Activated CD8-positive, alpha-beta memory T cell treated with anti-CD3 and anti-CD28 coated beads, Interleukin-2, amount 50 U/mL, for 48 hours (primary cell): ENCODE measurements at regions not wholly inside any gene's neighbourhood (a gene's known extent, or its start where the extent isn't known, plus 50 kb on each side); places are given as distances from the start of the nearest gene placed in this dataset.

Experiments used
- DNase-seq: peaks from one replicate; pipeline ENCODE4 v3.0.0-alpha.2; 2020

- no peak for DNase-seq
Observed at GRCh38 chr12:58378028-58378427, 436.7 kb downstream of the ATP23 start.

- DNase-seq = no peak
Observed at GRCh38 chr12:58381546-58381945, 440.2 kb downstream of the ATP23 start.

GRCh38 chr12:58384196-58384595 lies 442.8 kb downstream of the ATP23 start:
- DNase-seq = no peak

- DNase-seq = no peak
Observed at GRCh38 chr12:58386136-58386535, 444.8 kb downstream of the ATP23 start.

GRCh38 chr12:58387199-58387598 lies 445.8 kb downstream of the ATP23 start:
- no peak for DNase-seq

- no peak for DNase-seq
Observed at GRCh38 chr12:58388261-58388660, 446.9 kb downstream of the ATP23 start.

GRCh38 chr12:58393152-58393551 lies 451.8 kb downstream of the ATP23 start:
- no peak for DNase-seq

- DNase-seq = no peak
Observed at GRCh38 chr12:58395056-58395455, 453.7 kb downstream of the ATP23 start.

GRCh38 chr12:58395470-58395869 lies 454.1 kb downstream of the ATP23 start:
- no peak for DNase-seq

GRCh38 chr12:58396239-58396638 lies 454.9 kb downstream of the ATP23 start:
- no peak for DNase-seq

GRCh38 chr12:58405363-58405762 lies 464.0 kb downstream of the ATP23 start:
- DNase-seq = no peak

- no peak for DNase-seq
Observed at GRCh38 chr12:58408516-58408915, 467.1 kb downstream of the ATP23 start.

GRCh38 chr12:58412461-58413060 lies 471.2 kb downstream of the ATP23 start:
- DNase-seq = no peak

- DNase-seq = no peak
Observed at GRCh38 chr12:58413794-58414193, 472.4 kb downstream of the ATP23 start.

- DNase-seq = no peak
Observed at GRCh38 chr12:58414398-58414871, 473.1 kb downstream of the ATP23 start.

- DNase-seq = no peak
Observed at GRCh38 chr12:58415716-58416115, 474.3 kb downstream of the ATP23 start.

GRCh38 chr12:58416236-58416635 lies 474.9 kb downstream of the ATP23 start:
- no peak for DNase-seq

- no peak for DNase-seq
Observed at GRCh38 chr12:58419196-58419760, 477.9 kb downstream of the ATP23 start.

GRCh38 chr12:58419905-58420304 lies 478.5 kb downstream of the ATP23 start:
- no peak for DNase-seq

GRCh38 chr12:58420503-58420902 lies 479.1 kb downstream of the ATP23 start:
- DNase-seq = no peak

GRCh38 chr12:58421990-58422389 lies 480.6 kb downstream of the ATP23 start:
- no peak for DNase-seq

- DNase-seq = no peak
Observed at GRCh38 chr12:58424735-58425392, 483.5 kb downstream of the ATP23 start.

GRCh38 chr12:58425481-58426392 lies 484.4 kb downstream of the ATP23 start:
- no peak for DNase-seq
